HepG2 (cell line): ENCODE measurements at regions not wholly inside any gene's neighbourhood (a gene's known extent, or its start where the extent isn't known, plus 50 kb on each side); places are given as distances from the start of the nearest gene placed in this dataset.

Source experiments
- ATAC-seq: fragments of 200-7000 bp; cut with Tn5 transposase; 3 replicates; pipeline ENCODE4 v1.9.1; 2020; ENCODE audit warnings: mild to moderate bottlenecking, moderate library complexity
- BruUV-seq: library from RNA; stranded (reverse); fragments of 400-500 nt; replicated peaks from 2 replicates; lab custom pipeline; 2021; lab: Mats Ljungman, UMichigan
- CTCF ChIA-PET: fragments of 300-600 bp; formaldehyde crosslinking; extraction: SDS; loops from one replicate; lab custom pipeline; 2021; ENCODE audit warnings: low total read pairs, inconsistent platforms, low intra/inter-chr PET ratio; lab: Yijun Ruan, JAX
- POLR2A ChIA-PET: fragments of 350-600 bp; sonication (Branson Sonifier 250); formaldehyde crosslinking; loops from one replicate; lab custom pipeline; 2020; ENCODE audit warnings: antibody characterized with exemption, inconsistent platforms; lab: Yijun Ruan, JAX
- DNase-seq: peaks from one replicate; pipeline ENCODE4 v3.0.0-alpha.2; 2015; ENCODE audit warnings: low spot score
- FAIRE-seq: peaks from 3 replicates; lab custom pipeline; 2011; peaks lifted over from hg19 to GRCh38; lab: Jason Lieb, UNC
- H2AFZ ChIP-seq: one replicate; pipeline ENCODE4 v1.6.1; 2011; ENCODE audit warnings: low read length, inconsistent platforms
- H3K27ac ChIP-seq: fragments of 300-600 bp; 3 replicates; pipeline ENCODE4 v1.8.0; 2011; ENCODE audit warnings: mixed run types, mild to moderate bottlenecking, mixed read lengths, low read length, inconsistent platforms; ENCODE audit not compliant: insufficient read depth; ENCODE audit errors: extremely low read length
- H3K27me3 ChIP-seq, 2 experiments: fragments of 200-600 bp in 1 of 2; 2 replicates in 1 of 2; 3 replicates in 1 of 2; pipeline versions ENCODE4 v1.6.0 to v1.8.0; 2011; ENCODE audit warnings: low read length in 2 of 2, mild to moderate bottlenecking in 2 of 2, moderate library complexity in 2 of 2, inconsistent platforms in 1 of 2; ENCODE audit not compliant: insufficient read depth in 2 of 2, control insufficient read depth in 1 of 2
- H3K36me3 ChIP-seq, 2 experiments: fragments of 200-600 bp in 1 of 2; replicated peaks in 1 of 2; 2 replicates in 1 of 2; 3 replicates in 1 of 2; pipeline versions ENCODE4 v1.5.1 to v1.8.0; 2011; ENCODE audit warnings: low read length in 2 of 2, inconsistent platforms in 1 of 2; ENCODE audit not compliant: insufficient read depth in 2 of 2, control insufficient read depth in 1 of 2
- H3K4me1 ChIP-seq: 2 replicates; pipeline ENCODE4 v1.5.1; 2012; ENCODE audit warnings: low read length, inconsistent platforms; ENCODE audit not compliant: insufficient read depth
- H3K4me2 ChIP-seq: 2 replicates; pipeline ENCODE4 v1.6.0; 2011; ENCODE audit warnings: low read depth, low read length, inconsistent platforms
- H3K4me3 ChIP-seq, 3 experiments: fragments of 200-600 bp in 1 of 3; sonication (generic), shearing (Covaris generic) in 1 of 3; replicated peaks in 1 of 3; 2 replicates each; pipeline ENCODE4 v1.5.1; 2011 to 2016; ENCODE audit warnings: low read length in 3 of 3, inconsistent platforms in 2 of 3, low read depth in 2 of 3, mild to moderate bottlenecking in 2 of 3, control low read depth in 1 of 3, mixed read lengths in 1 of 3; ENCODE audit not compliant: insufficient read depth in 1 of 3
- H3K79me2 ChIP-seq: one replicate; pipeline ENCODE4 v1.6.1; 2011; ENCODE audit warnings: low read length, inconsistent platforms; ENCODE audit not compliant: insufficient read depth
- H3K9ac ChIP-seq: 2 replicates; pipeline ENCODE4 v1.6.0; 2011; ENCODE audit warnings: mild to moderate bottlenecking, low read depth, low read length, inconsistent platforms; ENCODE audit not compliant: insufficient read depth
- H3K9me3 ChIP-seq: 2 replicates; pipeline ENCODE4 v1.5.1; 2012; ENCODE audit warnings: mild to moderate bottlenecking, low read length
- H4K20me1 ChIP-seq: 2 replicates; pipeline ENCODE4 v1.6.0; 2011; ENCODE audit warnings: inconsistent platforms, mild to moderate bottlenecking, low read length, moderate library complexity; ENCODE audit not compliant: insufficient read depth
- BCL6 ChIP-seq: IDR thresholded peaks from 2 replicates; pipeline ENCODE4 v1.6.1; 2016; ENCODE audit warnings: missing genetic modification reagents, missing compliant biosample characterization
- FOXA3 ChIP-seq: IDR thresholded peaks from 2 replicates; pipeline ENCODE4 v1.6.1; 2016; ENCODE audit warnings: missing genetic modification reagents, missing compliant biosample characterization
- HES4 ChIP-seq: sonication (generic); formaldehyde crosslinking; IDR thresholded peaks from 2 replicates; pipeline ENCODE4 v1.9.0; 2021; ENCODE audit warnings: mild to moderate bottlenecking, missing genetic modification reagents, borderline replicate concordance
- HNRNPL ChIP-seq: fragments of 200-400 bp; formaldehyde crosslinking; IDR thresholded peaks from 2 replicates; pipeline ENCODE4 v1.6.1; 2017; ENCODE audit warnings: mild to moderate bottlenecking, low read depth, low read length
- KLF16 ChIP-seq, 2 experiments: sonication (generic) in 1 of 2; formaldehyde crosslinking in 1 of 2; IDR thresholded peaks; 2 replicates each; pipeline versions ENCODE4 v1.6.1 to v1.8.0; 2016 to 2023; ENCODE audit warnings: missing genetic modification reagents in 2 of 2, missing compliant biosample characterization in 1 of 2
- PCBP1 ChIP-seq: fragments of 200-400 bp; formaldehyde crosslinking; IDR thresholded peaks from 2 replicates; pipeline ENCODE4 v1.6.1; 2017; ENCODE audit warnings: mild to moderate bottlenecking, low read depth, low read length, borderline replicate concordance
- STAT5B ChIP-seq: sonication (generic); formaldehyde crosslinking; IDR thresholded peaks from 2 replicates; pipeline ENCODE4 v1.4.0; 2020; ENCODE audit warnings: missing genetic modification reagents
- SUZ12 ChIP-seq: fragments of 150-350 bp; IDR thresholded peaks from 2 replicates; pipeline ENCODE4 v1.6.1; 2014; ENCODE audit warnings: low read depth, low read length
- TCF12 ChIP-seq, 2 experiments: fragments of 450-650 bp in 1 of 2; sonication (generic) in 1 of 2; formaldehyde crosslinking in 1 of 2; IDR thresholded peaks; 2 replicates each; pipeline versions ENCODE4 v1.6.1 to v1.8.0; 2017 to 2022; ENCODE audit warnings: antibody characterized with exemption in 1 of 2, mild to moderate bottlenecking in 1 of 2, missing genetic modification reagents in 1 of 2, moderate library complexity in 1 of 2
- ZFP36L1 ChIP-seq: sonication (generic); formaldehyde crosslinking; IDR thresholded peaks from 2 replicates; pipeline ENCODE4 v1.8.0; 2022; ENCODE audit warnings: mild to moderate bottlenecking, missing genetic modification reagents, moderate library complexity
- WGBS: methylation state at CpG from one replicate; pipeline ENCODE4 v1.1.6; 2017; ENCODE audit warnings: low lambda C conversion rate; 5-methylcytosine and 5-hydroxymethylcytosine counted together
- in situ Hi-C: cut with HindIII; loops from 2 replicates; pipeline ENCODE4 v1.10.0; 2017; ENCODE audit warnings: low pct_unique_long_range_greater_than_20kb; ENCODE audit not compliant: extremely low pct_ligation_motif_present
- intact Hi-C: fragments of 100-400 bp; cut with micrococcal nuclease; formaldehyde crosslinking; loops from one replicate; pipeline ENCODE4 v1.10.0; 2022; ENCODE audit not compliant: unreplicated experiment
- TF ChIP-seq, protein P1 (sequence below): sonication (generic); formaldehyde crosslinking; IDR thresholded peaks from 2 replicates; pipeline ENCODE4 v1.4.0; 2020; ENCODE audit warnings: missing genetic modification reagents
- TF ChIP-seq, protein P2 (sequence below): sonication (generic); formaldehyde crosslinking; IDR thresholded peaks from 2 replicates; pipeline ENCODE4 v1.5.0; 2020; ENCODE audit warnings: missing genetic modification reagents
- TF ChIP-seq, protein P3 (sequence below): sonication (generic); formaldehyde crosslinking; IDR thresholded peaks from 2 replicates; pipeline ENCODE4 v1.5.0; 2020; ENCODE audit warnings: missing genetic modification reagents, mild to moderate bottlenecking, borderline replicate concordance
- TF ChIP-seq, protein P4 (sequence below): sonication (generic); formaldehyde crosslinking; IDR thresholded peaks from 2 replicates; pipeline ENCODE4 v1.4.0; 2020; ENCODE audit warnings: mild to moderate bottlenecking, low read depth, missing genetic modification reagents
- TF ChIP-seq, protein P5 (sequence below): sonication (generic); formaldehyde crosslinking; IDR thresholded peaks from 2 replicates; pipeline ENCODE4 v1.4.0; 2020; ENCODE audit warnings: missing genetic modification reagents

DNA sequence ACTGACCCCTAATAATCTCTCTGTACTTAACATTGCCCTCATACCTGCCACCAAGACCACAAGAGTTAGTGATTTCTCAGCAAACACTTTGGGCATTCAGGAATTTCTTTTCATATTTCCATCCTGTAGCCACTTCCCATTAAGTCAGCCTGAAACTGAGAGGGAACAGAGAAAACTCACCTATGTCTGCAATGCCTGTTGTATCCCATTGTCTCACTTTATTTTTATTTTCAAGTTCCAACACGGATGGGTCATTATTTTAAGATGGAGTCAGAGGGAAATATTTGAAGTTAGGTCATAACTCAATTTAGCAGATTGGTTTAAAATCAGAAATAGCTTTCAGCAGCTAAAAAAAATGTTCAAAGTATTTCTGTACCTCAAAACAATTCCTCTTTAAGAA is 937.8 kb upstream of the CHORDC1 start:
- Histone ChIP-seq H3K4me2 (no peak overlapping the region), H3K4me3 (no peak overlapping the region), H3K9me3 (no peaks in the 10 kb centered on the region), H3K4me1 (0 out of 2 replicates have a peak, but pooled peaks cover 6% of the 10 kb centered on the region), H3K27me3 (no peaks in the 10 kb centered on the region), H3K27ac (no peak overlapping the region), H3K9ac (no peak overlapping the region), H3K79me2 (no peaks in the 10 kb centered on the region), H3K36me3 (no peaks in the 10 kb centered on the region), H2AFZ (no peak overlapping the region), H4K20me1 (no peaks in the 10 kb centered on the region)
- TF ChIP-seq HES4, result no peak
- TF ChIP-seq, protein P1, sequence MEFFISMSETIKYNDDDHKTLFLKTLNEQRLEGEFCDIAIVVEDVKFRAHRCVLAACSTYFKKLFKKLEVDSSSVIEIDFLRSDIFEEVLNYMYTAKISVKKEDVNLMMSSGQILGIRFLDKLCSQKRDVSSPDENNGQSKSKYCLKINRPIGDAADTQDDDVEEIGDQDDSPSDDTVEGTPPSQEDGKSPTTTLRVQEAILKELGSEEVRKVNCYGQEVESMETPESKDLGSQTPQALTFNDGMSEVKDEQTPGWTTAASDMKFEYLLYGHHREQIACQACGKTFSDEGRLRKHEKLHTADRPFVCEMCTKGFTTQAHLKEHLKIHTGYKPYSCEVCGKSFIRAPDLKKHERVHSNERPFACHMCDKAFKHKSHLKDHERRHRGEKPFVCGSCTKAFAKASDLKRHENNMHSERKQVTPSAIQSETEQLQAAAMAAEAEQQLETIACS (CRISPR knock-in tag), result no peak
- TF ChIP-seq, protein P2, sequence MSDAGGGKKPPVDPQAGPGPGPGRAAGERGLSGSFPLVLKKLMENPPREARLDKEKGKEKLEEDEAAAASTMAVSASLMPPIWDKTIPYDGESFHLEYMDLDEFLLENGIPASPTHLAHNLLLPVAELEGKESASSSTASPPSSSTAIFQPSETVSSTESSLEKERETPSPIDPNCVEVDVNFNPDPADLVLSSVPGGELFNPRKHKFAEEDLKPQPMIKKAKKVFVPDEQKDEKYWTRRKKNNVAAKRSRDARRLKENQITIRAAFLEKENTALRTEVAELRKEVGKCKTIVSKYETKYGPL (CRISPR knock-in tag), result no peak
- TF ChIP-seq, protein P3, sequence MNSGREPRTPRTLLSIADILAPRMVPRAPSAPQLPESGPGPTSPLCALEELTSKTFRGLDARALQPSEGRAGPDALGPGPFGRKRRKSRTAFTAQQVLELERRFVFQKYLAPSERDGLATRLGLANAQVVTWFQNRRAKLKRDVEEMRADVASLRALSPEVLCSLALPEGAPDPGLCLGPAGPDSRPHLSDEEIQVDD (CRISPR knock-in tag), result no peak
- TF ChIP-seq ZFP36L1 (CRISPR knock-in tag), result no peak
- no peak for TF ChIP-seq SUZ12
- TF ChIP-seq, protein P4, sequence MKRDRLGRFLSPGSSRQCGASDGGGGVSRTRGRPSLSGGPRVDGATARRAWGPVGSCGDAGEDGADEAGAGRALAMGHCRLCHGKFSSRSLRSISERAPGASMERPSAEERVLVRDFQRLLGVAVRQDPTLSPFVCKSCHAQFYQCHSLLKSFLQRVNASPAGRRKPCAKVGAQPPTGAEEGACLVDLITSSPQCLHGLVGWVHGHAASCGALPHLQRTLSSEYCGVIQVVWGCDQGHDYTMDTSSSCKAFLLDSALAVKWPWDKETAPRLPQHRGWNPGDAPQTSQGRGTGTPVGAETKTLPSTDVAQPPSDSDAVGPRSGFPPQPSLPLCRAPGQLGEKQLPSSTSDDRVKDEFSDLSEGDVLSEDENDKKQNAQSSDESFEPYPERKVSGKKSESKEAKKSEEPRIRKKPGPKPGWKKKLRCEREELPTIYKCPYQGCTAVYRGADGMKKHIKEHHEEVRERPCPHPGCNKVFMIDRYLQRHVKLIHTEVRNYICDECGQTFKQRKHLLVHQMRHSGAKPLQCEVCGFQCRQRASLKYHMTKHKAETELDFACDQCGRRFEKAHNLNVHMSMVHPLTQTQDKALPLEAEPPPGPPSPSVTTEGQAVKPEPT (CRISPR knock-in tag), result no peak
- no peak for TF ChIP-seq FOXA3
- no peak for TF ChIP-seq PCBP1
- TF ChIP-seq BCL6, result no peak
- TF ChIP-seq HNRNPL, result no peak
- TF ChIP-seq KLF16 (CRISPR knock-in tag; IDR thresholded peaks at IDR 0.05), result no peak
- TF ChIP-seq, protein P5, sequence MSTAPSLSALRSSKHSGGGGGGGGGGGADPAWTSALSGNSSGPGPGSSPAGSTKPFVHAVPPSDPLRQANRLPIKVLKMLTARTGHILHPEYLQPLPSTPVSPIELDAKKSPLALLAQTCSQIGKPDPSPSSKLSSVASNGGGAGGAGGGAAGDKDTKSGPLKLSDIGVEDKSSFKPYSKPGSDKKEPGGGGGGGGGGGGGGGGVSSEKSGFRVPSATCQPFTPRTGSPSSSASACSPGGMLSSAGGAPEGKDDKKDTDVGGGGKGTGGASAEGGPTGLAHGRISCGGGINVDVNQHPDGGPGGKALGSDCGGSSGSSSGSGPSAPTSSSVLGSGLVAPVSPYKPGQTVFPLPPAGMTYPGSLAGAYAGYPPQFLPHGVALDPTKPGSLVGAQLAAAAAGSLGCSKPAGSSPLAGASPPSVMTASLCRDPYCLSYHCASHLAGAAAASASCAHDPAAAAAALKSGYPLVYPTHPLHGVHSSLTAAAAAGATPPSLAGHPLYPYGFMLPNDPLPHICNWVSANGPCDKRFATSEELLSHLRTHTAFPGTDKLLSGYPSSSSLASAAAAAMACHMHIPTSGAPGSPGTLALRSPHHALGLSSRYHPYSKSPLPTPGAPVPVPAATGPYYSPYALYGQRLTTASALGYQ (CRISPR knock-in tag), result no peak
- no peak for TF ChIP-seq STAT5B (CRISPR knock-in tag)
- no peak for TF ChIP-seq TCF12 (IDR thresholded peaks at IDR 0.05)
- TF ChIP-seq TCF12 (CRISPR knock-in tag; IDR thresholded peaks at IDR 0.05), result no peak
- intact Hi-C loops, result no loop called here
- FAIRE-seq, result no peak
- ChIA-PET POLR2A (no interaction called here), CTCF (no interaction called here)
- ATAC-seq, result no peak
- no peak for DNase-seq
- in situ Hi-C loops, result no loop called here
- no TSS peak for BruUV-seq
- WGBS, result 0% methylated on average over 1 of the region's 1 CpG
